Motor neuron (in vitro differentiated cells): ENCODE measurements at regions not wholly inside any gene's neighbourhood (a gene's known extent, or its start where the extent isn't known, plus 50 kb on each side); places are given as distances from the start of the nearest gene placed in this dataset.

ENCODE experiments used
- ATAC-seq, 8 experiments: fragments of 200-7000 bp; cut with Tn5 transposase; replicated peaks in 6 of 8; 2 replicates each; pipeline ENCODE4 v1.8.0; 2021; ENCODE audit warnings: mild to moderate bottlenecking in 8 of 8, moderate library complexity in 8 of 8
- H3K27ac ChIP-seq, 2 donors: fragments of 250-450 bp; sonication (Bioruptor Pico); 2 replicates each; pipeline ENCODE4 v1.9.0; 2021; ENCODE audit warnings: antibody characterized with exemption in 2 of 2, mild to moderate bottlenecking in 2 of 2, moderate library complexity in 1 of 2
- H3K4me1 ChIP-seq, 2 donors: fragments of 250-450 bp; sonication (Bioruptor Pico); replicated peaks in 1 of 2; 2 replicates each; pipeline ENCODE4 v1.6.1; 2021; ENCODE audit warnings: antibody characterized with exemption in 2 of 2, mild to moderate bottlenecking in 2 of 2, moderate library complexity in 1 of 2
- H3K4me3 ChIP-seq, 5 donors: fragments of 250-450 bp; sonication (Bioruptor Pico); 2 replicates each; pipeline ENCODE4 v1.9.0; 2021; ENCODE audit warnings: antibody characterized with exemption in 5 of 5, mild to moderate bottlenecking in 5 of 5, moderate library complexity in 4 of 5
- whole genome bisulfite sequencing, 10 experiments: fragments of 450-650 bp; shearing (Covaris generic); methylation state at CpG; one replicate each; pipeline ENCODE4 v1.0.0; 2022; 5-methylcytosine and 5-hydroxymethylcytosine counted together
- in situ Hi-C, 9 experiments: fragments of 400-800 bp; cut with MboI; loops; one replicate each; pipeline ENCODE4 v1.15.0; 2021; ENCODE audit warnings: low sequenced_read_pairs in 9 of 9, low pct_unique_long_range_greater_than_20kb in 2 of 9; ENCODE audit not compliant: unreplicated experiment in 9 of 9

GRCh38 chr6:101208152-101208551 is 185.4 kb upstream of the GRIK2 start:
- Histone ChIP-seq H3K4me1 (no peaks in the 10 kb centered on the region), H3K4me3 (no peak overlapping the region), H3K27ac (no peak overlapping the region)
- ATAC-seq = no peak
- in situ Hi-C loops = no loop called here
- WGBS, 10 experiments = 40 to 100% (median 63%) methylated on average over 1 to 4 of the region's 4 CpGs; no CpG with 5 or more reads in 1 of the 10 experiments

- H3K27ac ChIP-seq = no peak overlapping the region
- WGBS, 10 experiments = 7 to 100% (median 86%) methylated on average over 1 to 4 of the region's 4 CpGs
- no peak overlapping the region for H3K4me3 ChIP-seq
- no peak for ATAC-seq
- no peaks in the 10 kb centered on the region for H3K4me1 ChIP-seq
- in situ Hi-C loops = no loop called here
Measured at GRCh38 chr6:101212640-101213039, 180.9 kb upstream of the GRIK2 start.

GRCh38 chr6:101222007-101222406 is 171.5 kb upstream of the GRIK2 start:
- H3K4me1 ChIP-seq = no peaks in the 10 kb centered on the region
- H3K4me3 ChIP-seq = no peak overlapping the region
- no peak overlapping the region for H3K27ac ChIP-seq
- ATAC-seq = peak in 5 of 8 experiments; percentile 24 to 66 (median 32)
- in situ Hi-C loops = no loop called here

GRCh38 chr6:101224751-101225150 is 168.8 kb upstream of the GRIK2 start:
- Histone ChIP-seq H3K4me1 (no peaks in the 10 kb centered on the region), H3K27ac (no peak overlapping the region), H3K4me3 (no peak overlapping the region)
- WGBS, 10 experiments = 31 to 100% (median 90%) methylated on average over 1 to 6 of the region's 6 CpGs; no CpG with 5 or more reads in 1 of the 10 experiments
- in situ Hi-C loops = no loop called here
- no peak for ATAC-seq

GRCh38 chr6:101226677-101227135 is 166.8 kb upstream of the GRIK2 start:
- peak in 3 of 8 experiments; percentile 32 to 78 (median 53) for ATAC-seq
- in situ Hi-C loops = no loop called here
- Histone ChIP-seq H3K4me3 (no peak overlapping the region), H3K4me1 (no peaks in the 10 kb centered on the region), H3K27ac (no peak overlapping the region)
- 0 to 100% (median 65%) methylated on average over 1 to 7 of the region's 12 CpGs; no CpG with 5 or more reads in 2 of the 10 experiments for WGBS, 10 experiments

GRCh38 chr6:101230866-101231265 is 162.6 kb upstream of the GRIK2 start:
- WGBS, 10 experiments = 85 to 100% (median 95%) methylated on average over 1 to 4 of the region's 5 CpGs; no CpG with 5 or more reads in 6 of the 10 experiments
- no peaks in the 10 kb centered on the region for H3K4me1 ChIP-seq
- H3K4me3 ChIP-seq = no peak overlapping the region
- in situ Hi-C loops = no loop called here
- no peak overlapping the region for H3K27ac ChIP-seq
- no peak for ATAC-seq

- 66 to 100% (median 78%) methylated on average over 1 to 5 of the region's 7 CpGs; no CpG with 5 or more reads in 2 of the 10 experiments for WGBS, 10 experiments
- in situ Hi-C loops = no loop called here
- H3K27ac ChIP-seq = no peak overlapping the region
- ATAC-seq = no peak
- no peak overlapping the region for H3K4me3 ChIP-seq
- no peaks in the 10 kb centered on the region for H3K4me1 ChIP-seq
Measured at GRCh38 chr6:101231606-101232235, 161.8 kb upstream of the GRIK2 start.

- in situ Hi-C loops = no loop called here
- Histone ChIP-seq H3K27ac (no peak overlapping the region), H3K4me3 (no peak overlapping the region), H3K4me1 (no peaks in the 10 kb centered on the region)
- no peak for ATAC-seq
Measured at GRCh38 chr6:101232961-101233360, 160.5 kb upstream of the GRIK2 start.

GRCh38 chr6:101236709-101237108 is 156.8 kb upstream of the GRIK2 start:
- Histone ChIP-seq H3K4me3 (no peak overlapping the region), H3K4me1 (no peaks in the 10 kb centered on the region), H3K27ac (no peak overlapping the region)
- no peak for ATAC-seq
- 16 to 87% (median 65%) methylated on average over 1 to 4 of the region's 4 CpGs for WGBS, 10 experiments
- in situ Hi-C loops = no loop called here

GRCh38 chr6:101241442-101241841 is 152.1 kb upstream of the GRIK2 start:
- in situ Hi-C loops = no loop called here
- ATAC-seq = peak in 2 of 8 experiments; percentile 65 to 71
- no peak overlapping the region for H3K4me3 ChIP-seq
- no peaks in the 10 kb centered on the region for H3K4me1 ChIP-seq
- no peak overlapping the region for H3K27ac ChIP-seq

GRCh38 chr6:101249470-101249869 is 144.0 kb upstream of the GRIK2 start:
- ATAC-seq = no peak
- Histone ChIP-seq H3K4me3 (no peak overlapping the region), H3K27ac (no peak overlapping the region), H3K4me1 (no peaks in the 10 kb centered on the region)
- in situ Hi-C loops = no loop called here

- ATAC-seq = no peak
- Histone ChIP-seq H3K27ac (no peak overlapping the region), H3K4me3 (no peak overlapping the region), H3K4me1 (no peaks in the 10 kb centered on the region)
- in situ Hi-C loops = no loop called here
Measured at GRCh38 chr6:101257163-101257562, 136.3 kb upstream of the GRIK2 start.

GRCh38 chr6:101259505-101259904 is 134.0 kb upstream of the GRIK2 start:
- in situ Hi-C loops = no loop called here
- Histone ChIP-seq H3K27ac (no peak overlapping the region), H3K4me1 (no peaks in the 10 kb centered on the region), H3K4me3 (no peak overlapping the region)
- peak in 2 of 8 experiments; percentile 72 to 98 for ATAC-seq
- 26 to 92% (median 82%) methylated on average over 2 to 5 of the region's 5 CpGs; no CpG with 5 or more reads in 2 of the 10 experiments for WGBS, 10 experiments

GRCh38 chr6:101263596-101263995 is 129.9 kb upstream of the GRIK2 start:
- no peak for ATAC-seq

More at GRCh38 chr6:101263596-101263995, 129.9 kb upstream of the GRIK2 start:
- WGBS, 10 experiments = 54 to 100% (median 86%) methylated on average over 1 to 3 of the region's 3 CpGs
- Histone ChIP-seq H3K27ac (no peak overlapping the region), H3K4me1 (no peaks in the 10 kb centered on the region), H3K4me3 (no peak overlapping the region)
- in situ Hi-C loops = no loop called here
